Stimulated activated naive CD4-positive, alpha-beta T cell (primary cell): ENCODE measurements at regions not wholly inside any gene's neighbourhood (a gene's known extent, or its start where the extent isn't known, plus 50 kb on each side); places are given as distances from the start of the nearest gene placed in this dataset.
"Not testable (repeated sequence)": the region's sequence is repeated elsewhere in the genome, so short reads cannot be mapped to it uniquely, and the experiment has no call there.

Experiments
- DNase-seq, 6 experiments: peaks; one replicate each; lab custom pipeline; 2025; lab: John Stamatoyannopoulos, UW

DNA sequence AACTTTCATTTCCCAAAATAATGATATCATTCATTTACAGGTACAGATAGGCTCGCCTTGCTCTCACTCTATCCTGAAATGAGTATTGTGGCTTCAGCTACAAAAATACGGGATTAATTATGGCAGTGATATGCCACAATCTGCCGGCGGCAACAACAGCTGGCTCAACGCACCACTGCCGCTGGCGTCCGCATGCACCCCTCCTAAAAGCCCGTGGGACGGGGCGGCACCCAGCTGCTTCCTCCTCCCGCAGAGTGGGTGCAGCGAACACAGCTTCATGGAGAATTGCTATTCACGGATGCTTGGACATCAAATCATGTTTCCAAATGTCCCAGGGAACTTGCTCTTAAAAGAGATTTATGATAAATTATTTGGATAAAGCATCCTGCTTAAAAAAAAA is 266.8 kb downstream of the TEX29 start:
- no peak for DNase-seq

DNA sequence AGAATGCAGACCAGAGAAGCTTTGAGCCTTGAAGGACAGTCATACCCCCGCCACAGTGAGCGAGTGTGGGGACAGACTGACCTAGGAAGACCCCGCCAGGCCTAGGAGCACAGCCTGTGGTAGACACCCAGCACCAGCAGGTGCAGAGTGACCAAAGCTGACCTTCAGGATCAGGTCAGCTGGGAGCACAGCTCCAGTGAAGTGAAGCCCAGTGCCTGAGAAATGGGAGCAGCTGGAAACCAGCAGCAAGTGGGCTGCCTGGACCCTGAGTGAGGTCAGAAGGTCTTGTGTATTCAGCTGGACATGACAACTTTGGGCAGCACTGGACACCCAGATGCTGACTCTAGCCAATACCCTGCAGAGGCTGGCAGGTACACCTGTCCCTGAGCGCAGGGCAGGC is 268.9 kb downstream of the TEX29 start:
- DNase-seq = no peak

DNA sequence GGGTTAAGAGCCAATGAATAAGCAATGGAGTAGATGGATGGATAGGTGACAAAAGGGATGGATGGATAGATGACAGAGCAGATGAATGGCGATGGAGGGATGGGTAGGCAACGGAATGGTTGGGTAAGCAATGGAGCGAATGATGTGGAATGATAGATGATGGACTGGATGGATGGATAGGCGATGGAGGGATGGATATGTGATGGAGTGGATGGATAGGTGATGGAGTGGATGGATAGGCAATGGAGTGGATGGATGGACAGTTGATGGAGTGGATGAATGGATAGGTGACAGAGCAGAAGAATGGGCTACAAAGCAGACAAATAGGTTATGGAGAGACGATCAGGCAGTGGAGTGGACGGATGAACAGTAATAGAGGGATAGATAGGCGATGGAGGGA is 269.6 kb downstream of the TEX29 start:
- no peak for DNase-seq

DNA sequence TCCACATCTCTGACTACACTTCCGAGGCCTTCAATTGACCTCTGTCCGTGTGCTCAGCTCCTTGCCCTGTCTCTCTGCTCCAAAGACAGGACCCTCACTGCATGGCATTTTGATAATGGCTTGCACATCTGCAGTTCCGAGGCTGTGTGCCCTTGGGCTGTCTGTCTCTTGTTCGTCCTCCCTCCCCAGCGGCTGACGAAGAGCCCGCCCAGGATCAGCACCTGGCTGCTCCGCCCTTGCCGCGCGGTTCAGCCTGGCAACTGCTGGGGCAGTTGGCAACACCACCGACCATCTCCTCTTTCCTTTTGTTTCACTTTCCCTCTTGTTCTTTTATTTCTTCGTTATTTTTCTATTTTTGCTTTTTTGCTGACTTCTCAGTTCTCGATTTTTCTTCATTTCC is 270.4 kb downstream of the TEX29 start:
- DNase-seq = no peak

GRCh38 chr13:111593490-111593889 is 273.0 kb downstream of the TEX29 start:
- not testable (repeated sequence) for DNase-seq

GRCh38 chr13:111594606-111595005 is 274.2 kb downstream of the TEX29 start:
- no peak for DNase-seq

GRCh38 chr13:111595276-111595675 is 274.8 kb downstream of the TEX29 start:
- no peak for DNase-seq

DNA sequence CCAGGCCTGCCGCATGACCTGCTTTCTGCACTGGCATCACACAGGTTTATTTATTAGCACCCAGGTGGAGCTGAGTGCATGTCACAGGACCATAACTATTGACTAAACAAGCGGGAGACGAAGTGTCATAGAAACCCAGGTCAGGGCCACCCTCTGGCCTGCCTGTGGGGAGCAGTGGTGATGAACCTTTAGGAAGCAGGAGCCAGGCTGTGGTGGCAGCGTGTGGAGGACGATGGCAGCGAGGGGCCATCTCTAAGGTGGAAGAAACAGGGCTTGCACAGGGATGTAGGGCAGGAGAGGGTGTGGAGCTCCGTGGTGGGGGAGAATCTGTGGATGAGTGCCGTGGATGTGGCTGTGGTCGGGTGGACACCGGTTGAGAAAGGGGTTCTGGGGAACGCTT is 275.3 kb downstream of the TEX29 start:
- no peak for DNase-seq

DNA sequence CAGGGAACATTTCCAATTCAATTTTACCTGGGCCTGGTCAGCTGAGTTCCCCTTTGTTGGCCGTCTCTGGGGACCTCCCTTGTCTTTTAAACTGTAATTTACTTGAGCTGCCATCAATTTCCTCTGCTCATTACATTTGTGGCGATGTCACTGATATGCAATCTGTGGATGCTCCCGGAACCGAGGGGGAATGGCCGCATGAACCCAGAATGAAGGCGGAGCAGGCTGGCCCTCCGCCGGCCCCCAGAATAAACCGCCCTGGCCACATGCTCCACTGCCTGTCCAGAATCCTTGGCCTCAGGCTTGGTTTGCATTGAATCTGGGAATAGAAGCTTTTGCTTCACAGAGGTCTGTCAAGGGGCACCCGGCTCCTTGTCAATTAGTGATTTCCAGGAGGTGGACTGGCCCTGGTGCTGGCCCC is 276.8 kb downstream of the TEX29 start:
- DNase-seq = no peak

GRCh38 chr13:111597618-111598017 is 277.2 kb downstream of the TEX29 start:
- no peak for DNase-seq

DNA sequence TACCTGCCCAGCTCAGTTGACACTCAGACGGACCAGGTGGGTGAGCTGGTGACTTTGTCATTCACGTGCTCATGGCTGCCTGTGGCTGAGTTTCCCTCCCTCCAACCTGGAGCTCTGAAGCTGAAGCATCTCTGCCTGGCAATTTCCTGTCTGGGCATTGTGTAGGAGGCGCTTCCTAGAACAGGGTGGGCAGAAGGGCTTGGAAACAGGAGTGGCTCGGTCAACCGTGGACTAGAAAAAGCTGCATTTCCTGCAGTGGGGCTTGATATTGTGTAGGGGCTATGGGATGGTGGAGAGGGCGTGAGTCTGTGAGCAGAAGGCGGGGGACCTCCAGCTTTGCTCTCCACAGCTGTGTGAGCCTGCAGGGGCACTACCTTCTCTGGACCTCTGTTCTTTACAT is 278.3 kb downstream of the TEX29 start:
- DNase-seq = no peak

DNA sequence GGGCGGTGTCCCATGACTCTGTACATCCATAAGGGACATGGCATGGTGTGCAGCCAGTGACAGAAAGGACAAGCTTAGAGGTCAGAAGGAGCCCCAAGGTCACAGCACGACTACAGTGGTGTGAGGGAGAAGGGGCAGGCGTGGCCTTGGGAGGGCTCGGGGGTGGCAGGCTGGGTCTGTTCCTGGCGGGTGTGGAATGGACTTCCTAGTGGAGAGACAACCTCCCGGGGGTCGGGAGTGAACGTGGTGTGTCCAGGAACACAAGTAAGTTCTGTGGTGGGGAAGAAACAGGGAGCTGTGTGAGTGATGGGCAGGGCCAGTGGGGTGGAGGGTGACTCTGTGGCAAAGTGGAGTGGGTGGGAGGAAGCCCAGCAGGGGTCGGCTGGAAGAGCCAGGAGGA is 279.3 kb downstream of the TEX29 start:
- no peak for DNase-seq

- no peak for DNase-seq
These were observed 282.4 kb downstream of the TEX29 start for GRCh38 chr13:111602874-111603273.

DNA sequence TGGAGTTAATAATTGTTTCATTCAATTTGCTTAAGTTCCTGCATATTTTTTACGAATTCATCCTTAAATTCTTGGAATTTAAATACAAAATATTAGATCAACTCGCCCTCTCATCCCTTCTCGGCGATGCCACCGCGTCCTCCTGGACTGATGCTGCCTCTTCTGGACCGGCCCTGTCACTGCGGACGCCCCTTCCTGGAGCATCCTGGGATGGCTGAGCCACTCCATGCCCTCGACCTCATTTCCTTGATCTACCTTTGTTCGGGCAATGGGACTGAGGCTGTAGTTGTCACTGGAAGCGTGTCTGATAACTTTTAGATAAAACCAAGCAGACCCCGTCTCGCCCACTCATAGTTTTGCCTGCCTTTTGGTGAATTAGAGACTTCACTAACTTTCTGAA is 283.7 kb downstream of the TEX29 start:
- DNase-seq = no peak

- no peak for DNase-seq
These were observed 288.1 kb downstream of the TEX29 start for GRCh38 chr13:111608556-111608955.

GRCh38 chr13:111609631-111610030 is 289.2 kb downstream of the TEX29 start:
- DNase-seq = no peak

DNA sequence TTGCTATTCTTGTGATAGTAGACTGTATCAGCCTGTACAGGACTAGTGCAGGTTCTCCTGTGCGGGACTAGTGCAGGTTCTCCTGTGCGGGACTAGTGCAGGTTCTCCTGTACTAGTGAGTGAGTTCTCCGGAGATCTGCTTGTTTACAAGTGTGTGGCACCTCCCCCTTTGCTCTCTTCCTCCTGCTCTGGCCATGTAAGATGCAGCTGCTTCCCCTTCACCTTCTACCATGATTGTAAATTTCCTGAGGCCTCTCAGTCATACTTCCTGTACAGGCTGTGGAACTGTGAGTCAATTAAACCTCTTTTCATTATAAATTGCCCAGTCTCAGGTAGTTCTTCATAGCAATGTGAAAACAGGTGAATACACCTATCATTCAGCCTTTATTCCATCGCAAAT is 289.6 kb downstream of the TEX29 start:
- no peak for DNase-seq

DNA sequence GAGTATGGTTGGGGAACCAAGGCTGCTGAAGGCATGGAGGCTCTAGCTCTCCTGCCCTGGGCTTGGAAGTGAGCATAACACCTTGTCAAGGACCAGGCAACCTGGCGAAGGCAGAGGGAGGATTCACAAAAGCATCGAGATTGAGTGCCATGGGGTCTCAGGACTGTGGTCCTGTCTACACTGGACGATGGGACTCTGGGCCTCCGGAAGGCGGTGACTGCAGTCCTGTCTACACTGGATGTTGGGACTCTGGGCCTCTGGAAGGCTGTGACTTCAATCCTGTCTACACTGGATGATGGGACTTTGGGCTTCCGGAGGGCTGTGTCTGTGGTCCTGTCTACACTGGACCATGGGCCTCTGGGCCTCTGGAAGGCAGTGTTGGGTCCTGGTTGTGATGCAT is 290.4 kb downstream of the TEX29 start:
- no peak for DNase-seq

GRCh38 chr13:111611651-111612050 is 291.2 kb downstream of the TEX29 start:
- DNase-seq = no peak

GRCh38 chr13:111612886-111613285 is 292.4 kb downstream of the TEX29 start:
- no peak for DNase-seq

GRCh38 chr13:111614009-111614408 is 293.6 kb downstream of the TEX29 start:
- no peak for DNase-seq

- DNase-seq = no peak
These were observed 294.2 kb downstream of the TEX29 start for GRCh38 chr13:111614613-111615012.

DNA sequence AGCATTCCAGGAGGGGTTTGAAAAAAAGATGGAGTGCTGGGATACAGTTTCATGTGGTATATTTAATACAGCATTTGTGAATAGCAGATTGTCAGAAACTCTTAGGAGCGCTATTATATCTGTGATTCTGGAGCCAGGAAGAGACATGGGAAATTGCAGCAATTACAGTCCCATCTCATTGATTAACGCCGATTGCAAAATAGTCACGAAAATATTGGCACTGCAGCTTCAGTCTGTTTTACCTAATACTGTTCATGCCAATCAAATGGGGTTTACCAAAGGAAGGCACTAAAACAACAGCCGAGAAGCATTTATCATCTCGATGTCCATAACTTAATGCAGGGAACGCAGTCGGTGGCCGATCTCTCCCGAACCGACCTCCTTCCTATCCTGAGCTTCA is 295.8 kb downstream of the TEX29 start:
- no peak for DNase-seq

GRCh38 chr13:111620166-111620565 is 299.7 kb downstream of the TEX29 start:
- DNase-seq = no peak

- no peak for DNase-seq
These were observed 300.1 kb downstream of the TEX29 start for GRCh38 chr13:111620586-111620985.
